ENCODE measurements at regions not wholly inside any gene's neighbourhood (a gene's known extent, or its start where the extent isn't known, plus 50 kb on each side); places are given as distances from the start of the nearest gene placed in this dataset.

GRCh38 chr6:159512104-159512503, 180.9 kb downstream of the SOD2 start:
- TF ChIP-seq CTCF (IDR thresholded peaks at IDR 0.05; ENCODE audit: insufficient read depth, low read length, poor library complexity, severe bottlenecking): no peak
- no peak for TF ChIP-seq EZH2phosphoT487 (conservative IDR thresholded peaks at IDR 0.05; ENCODE audit: low read length)

Measured in SU-DHL-6 (cell line).